ENCODE measurements at regions not wholly inside any gene's neighbourhood (a gene's known extent, or its start where the extent isn't known, plus 50 kb on each side); places are given as distances from the start of the nearest gene placed in this dataset.

DNA sequence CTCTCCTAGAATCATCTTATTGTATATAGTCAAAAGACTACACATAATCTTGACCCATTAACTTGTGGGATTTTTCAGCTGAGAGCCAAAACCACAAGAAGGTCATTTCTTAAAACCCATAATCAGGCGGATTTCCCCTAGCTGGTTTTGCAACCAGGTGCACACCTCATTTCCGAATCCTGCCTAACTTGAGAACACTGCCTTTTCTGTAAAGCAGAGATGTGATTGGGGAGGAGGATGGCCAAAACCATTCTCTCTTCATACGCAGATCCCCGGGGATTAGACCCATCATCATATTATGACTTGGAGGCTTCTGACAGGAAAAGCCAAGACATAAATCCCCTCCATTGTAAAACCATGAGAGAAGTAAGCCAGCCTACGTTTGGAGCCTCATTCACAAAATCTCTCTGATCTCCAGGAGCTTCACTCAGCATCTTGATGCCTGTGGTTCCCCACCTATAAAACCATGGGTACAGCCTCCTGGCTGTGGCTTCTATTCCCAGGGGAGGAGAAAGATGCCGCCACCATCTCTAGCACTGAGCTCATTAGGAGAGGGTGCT is 191.3 kb downstream of the KIF18A start:
- DNase-seq (ENCODE audit: low read depth): no peak
- TF ChIP-seq, protein P1, sequence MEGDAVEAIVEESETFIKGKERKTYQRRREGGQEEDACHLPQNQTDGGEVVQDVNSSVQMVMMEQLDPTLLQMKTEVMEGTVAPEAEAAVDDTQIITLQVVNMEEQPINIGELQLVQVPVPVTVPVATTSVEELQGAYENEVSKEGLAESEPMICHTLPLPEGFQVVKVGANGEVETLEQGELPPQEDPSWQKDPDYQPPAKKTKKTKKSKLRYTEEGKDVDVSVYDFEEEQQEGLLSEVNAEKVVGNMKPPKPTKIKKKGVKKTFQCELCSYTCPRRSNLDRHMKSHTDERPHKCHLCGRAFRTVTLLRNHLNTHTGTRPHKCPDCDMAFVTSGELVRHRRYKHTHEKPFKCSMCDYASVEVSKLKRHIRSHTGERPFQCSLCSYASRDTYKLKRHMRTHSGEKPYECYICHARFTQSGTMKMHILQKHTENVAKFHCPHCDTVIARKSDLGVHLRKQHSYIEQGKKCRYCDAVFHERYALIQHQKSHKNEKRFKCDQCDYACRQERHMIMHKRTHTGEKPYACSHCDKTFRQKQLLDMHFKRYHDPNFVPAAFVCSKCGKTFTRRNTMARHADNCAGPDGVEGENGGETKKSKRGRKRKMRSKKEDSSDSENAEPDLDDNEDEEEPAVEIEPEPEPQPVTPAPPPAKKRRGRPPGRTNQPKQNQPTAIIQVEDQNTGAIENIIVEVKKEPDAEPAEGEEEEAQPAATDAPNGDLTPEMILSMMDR (IDR thresholded peaks at IDR 0.05; ENCODE audit: control insufficient read depth, extremely low read depth, insufficient read depth): no peak
- no peak overlapping the region for H3K4me3 ChIP-seq (ENCODE audit: low read depth, low read length)

GRCh38 chr11:27914080-27914479 is 193.9 kb downstream of the KIF18A start:
- DNase-seq (ENCODE audit: low read depth): no peak
- no peak overlapping the region for H3K4me3 ChIP-seq (ENCODE audit: low read depth, low read length)
- TF ChIP-seq, protein P1 (IDR thresholded peaks at IDR 0.05; ENCODE audit: control insufficient read depth, extremely low read depth, insufficient read depth): no peak

- TF ChIP-seq, protein P1 (IDR thresholded peaks at IDR 0.05; ENCODE audit: control insufficient read depth, extremely low read depth, insufficient read depth): no peak
- no peak for DNase-seq (ENCODE audit: low read depth)
- no peak overlapping the region for H3K4me3 ChIP-seq (ENCODE audit: low read depth, low read length)
Observed at GRCh38 chr11:27913650-27914049, 194.3 kb downstream of the KIF18A start.

GRCh38 chr11:27912916-27913315 is 195.0 kb downstream of the KIF18A start:
- TF ChIP-seq, protein P1 (IDR thresholded peaks at IDR 0.05; ENCODE audit: control insufficient read depth, extremely low read depth, insufficient read depth): no peak
- no peak overlapping the region for H3K4me3 ChIP-seq (ENCODE audit: low read depth, low read length)
- no peak for DNase-seq (ENCODE audit: low read depth)

GRCh38 chr11:27910186-27910931 is 197.6 kb downstream of the KIF18A start:
- TF ChIP-seq, protein P1 (IDR thresholded peaks at IDR 0.05; ENCODE audit: control insufficient read depth, extremely low read depth, insufficient read depth): no peak
- DNase-seq (ENCODE audit: low read depth): no peak
- H3K4me3 ChIP-seq (ENCODE audit: low read depth, low read length): no peak overlapping the region

- no peak for DNase-seq (ENCODE audit: low read depth)
- TF ChIP-seq, protein P1 (IDR thresholded peaks at IDR 0.05; ENCODE audit: control insufficient read depth, extremely low read depth, insufficient read depth): no peak
- H3K4me3 ChIP-seq (ENCODE audit: low read depth, low read length): no peak overlapping the region
Observed at GRCh38 chr11:27909386-27909785, 198.6 kb downstream of the KIF18A start.

Data from LNCaP clone FGC (cell line).